HL-60 (cell line): ENCODE measurements at regions not wholly inside any gene's neighbourhood (a gene's known extent, or its start where the extent isn't known, plus 50 kb on each side); places are given as distances from the start of the nearest gene placed in this dataset.

ENCODE experiments used
- DNase-seq, 2 experiments: peaks; one replicate each; pipeline ENCODE4 v3.0.0-alpha.2; 2010 to 2020; ENCODE audit warnings: low read depth in 1 of 2, low spot score in 1 of 2
- H3K27ac ChIP-seq: fragments of 250-450 bp; sonication (Bioruptor Pico); replicated peaks from 2 replicates; pipeline ENCODE4 v1.5.1; 2020; ENCODE audit warnings: mild to moderate bottlenecking, moderate library complexity
- H3K27me3 ChIP-seq: fragments of 250-450 bp; sonication (Bioruptor Pico); 2 replicates; pipeline ENCODE4 v1.5.1; 2021; ENCODE audit warnings: mild to moderate bottlenecking, moderate library complexity; ENCODE audit not compliant: insufficient read depth, poor library complexity, severe bottlenecking
- H3K4me3 ChIP-seq: replicated peaks from 2 replicates; pipeline ENCODE4 v1.5.1; 2011; ENCODE audit warnings: mild to moderate bottlenecking, control low read depth, low read length; ENCODE audit not compliant: insufficient read depth
- GABPA ChIP-seq: IDR thresholded peaks from 2 replicates; pipeline ENCODE4 v1.6.1; 2012; ENCODE audit warnings: low read depth
- POLR2AphosphoS5 ChIP-seq: IDR thresholded peaks from 2 replicates; pipeline ENCODE4 v1.6.1; 2012; ENCODE audit warnings: low read depth
- REST ChIP-seq: IDR thresholded peaks from 2 replicates; pipeline ENCODE4 v1.6.1; 2012; ENCODE audit warnings: low read depth; ENCODE audit not compliant: insufficient replicate concordance
- SPI1 ChIP-seq: IDR thresholded peaks from 2 replicates; pipeline ENCODE4 v1.6.1; 2012; ENCODE audit warnings: low read depth, mild to moderate bottlenecking, borderline replicate concordance
- TF ChIP-seq, protein P1 (sequence below): IDR thresholded peaks from one replicate; pipeline ENCODE4 v1.5.1; 2011; ENCODE audit warnings: low read length, control low read depth, inconsistent platforms; ENCODE audit not compliant: insufficient read depth

GRCh38 chr2:9756692-9757250 is 86.5 kb upstream of the TAF1B start:
- TF ChIP-seq REST (no peak), SPI1 (no peak), GABPA (no peak), POLR2AphosphoS5 (no peak)
- TF ChIP-seq, protein P1, sequence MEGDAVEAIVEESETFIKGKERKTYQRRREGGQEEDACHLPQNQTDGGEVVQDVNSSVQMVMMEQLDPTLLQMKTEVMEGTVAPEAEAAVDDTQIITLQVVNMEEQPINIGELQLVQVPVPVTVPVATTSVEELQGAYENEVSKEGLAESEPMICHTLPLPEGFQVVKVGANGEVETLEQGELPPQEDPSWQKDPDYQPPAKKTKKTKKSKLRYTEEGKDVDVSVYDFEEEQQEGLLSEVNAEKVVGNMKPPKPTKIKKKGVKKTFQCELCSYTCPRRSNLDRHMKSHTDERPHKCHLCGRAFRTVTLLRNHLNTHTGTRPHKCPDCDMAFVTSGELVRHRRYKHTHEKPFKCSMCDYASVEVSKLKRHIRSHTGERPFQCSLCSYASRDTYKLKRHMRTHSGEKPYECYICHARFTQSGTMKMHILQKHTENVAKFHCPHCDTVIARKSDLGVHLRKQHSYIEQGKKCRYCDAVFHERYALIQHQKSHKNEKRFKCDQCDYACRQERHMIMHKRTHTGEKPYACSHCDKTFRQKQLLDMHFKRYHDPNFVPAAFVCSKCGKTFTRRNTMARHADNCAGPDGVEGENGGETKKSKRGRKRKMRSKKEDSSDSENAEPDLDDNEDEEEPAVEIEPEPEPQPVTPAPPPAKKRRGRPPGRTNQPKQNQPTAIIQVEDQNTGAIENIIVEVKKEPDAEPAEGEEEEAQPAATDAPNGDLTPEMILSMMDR, result no peak
- H3K27me3 ChIP-seq, result peaks cover 43% of the 10 kb centered on the region
- H3K4me3 ChIP-seq, result no peak overlapping the region
- no peak for DNase-seq
- no peak overlapping the region for H3K27ac ChIP-seq

GRCh38 chr2:9757501-9758264 is 85.6 kb upstream of the TAF1B start:
- no peak for DNase-seq
- H3K27ac ChIP-seq, result no peak overlapping the region
- TF ChIP-seq GABPA (no peak), SPI1 (no peak), POLR2AphosphoS5 (no peak), REST (no peak)
- TF ChIP-seq, protein P1, result no peak
- peaks cover 41% of the 10 kb centered on the region for H3K27me3 ChIP-seq
- no peak overlapping the region for H3K4me3 ChIP-seq

GRCh38 chr2:9758741-9759140 is 84.5 kb upstream of the TAF1B start:
- H3K27ac ChIP-seq, result no peak overlapping the region
- no peak overlapping the region for H3K4me3 ChIP-seq
- no peak for TF ChIP-seq REST
- TF ChIP-seq, protein P1, result no peak
- TF ChIP-seq SPI1, result no peak
- no peak for TF ChIP-seq POLR2AphosphoS5
- no peak for TF ChIP-seq GABPA
- H3K27me3 ChIP-seq, result peaks cover 32% of the 10 kb centered on the region
- DNase-seq, result no peak
